RWPE1 (cell line): ENCODE measurements at regions not wholly inside any gene's neighbourhood (a gene's known extent, or its start where the extent isn't known, plus 50 kb on each side); places are given as distances from the start of the nearest gene placed in this dataset.
A peak's percentile ranks its signal among the peaks of the same experiment; 100 is the strongest.

ENCODE experiments used
- CTCF ChIA-PET: fragments of 350-600 bp; sonication (Branson Sonifier 250); formaldehyde crosslinking; extraction: SDS; loops from one replicate; lab custom pipeline; 2021; lab: Yijun Ruan, JAX
- POLR2A ChIA-PET: fragments of 400-600 bp; formaldehyde crosslinking; extraction: SDS; loops from one replicate; lab custom pipeline; 2020; ENCODE audit warnings: antibody characterized with exemption; ENCODE audit not compliant: low non-redundant PET; lab: Yijun Ruan, JAX
- DNase-seq: peaks from one replicate; pipeline ENCODE4 v3.0.0; 2012; ENCODE audit warnings: low spot score
- H3K27ac ChIP-seq: fragments of 450-650 bp; 2 replicates; pipeline ENCODE4 v1.5.1; 2017
- TF ChIP-seq, protein P1 (sequence below): fragments of 450-650 bp; conservative IDR thresholded peaks from 2 replicates; pipeline ENCODE4 v1.5.1; 2017; ENCODE audit warnings: low read depth, mild to moderate bottlenecking

- DNase-seq: no peak
- TF ChIP-seq, protein P1, sequence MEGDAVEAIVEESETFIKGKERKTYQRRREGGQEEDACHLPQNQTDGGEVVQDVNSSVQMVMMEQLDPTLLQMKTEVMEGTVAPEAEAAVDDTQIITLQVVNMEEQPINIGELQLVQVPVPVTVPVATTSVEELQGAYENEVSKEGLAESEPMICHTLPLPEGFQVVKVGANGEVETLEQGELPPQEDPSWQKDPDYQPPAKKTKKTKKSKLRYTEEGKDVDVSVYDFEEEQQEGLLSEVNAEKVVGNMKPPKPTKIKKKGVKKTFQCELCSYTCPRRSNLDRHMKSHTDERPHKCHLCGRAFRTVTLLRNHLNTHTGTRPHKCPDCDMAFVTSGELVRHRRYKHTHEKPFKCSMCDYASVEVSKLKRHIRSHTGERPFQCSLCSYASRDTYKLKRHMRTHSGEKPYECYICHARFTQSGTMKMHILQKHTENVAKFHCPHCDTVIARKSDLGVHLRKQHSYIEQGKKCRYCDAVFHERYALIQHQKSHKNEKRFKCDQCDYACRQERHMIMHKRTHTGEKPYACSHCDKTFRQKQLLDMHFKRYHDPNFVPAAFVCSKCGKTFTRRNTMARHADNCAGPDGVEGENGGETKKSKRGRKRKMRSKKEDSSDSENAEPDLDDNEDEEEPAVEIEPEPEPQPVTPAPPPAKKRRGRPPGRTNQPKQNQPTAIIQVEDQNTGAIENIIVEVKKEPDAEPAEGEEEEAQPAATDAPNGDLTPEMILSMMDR: no peak
- H3K27ac ChIP-seq: no peak overlapping the region
- ChIA-PET POLR2A (no interaction called here), CTCF (no interaction called here)
These were observed 80.3 kb upstream of the CAMK1G start for GRCh38 chr1:209503196-209503595.

DNA sequence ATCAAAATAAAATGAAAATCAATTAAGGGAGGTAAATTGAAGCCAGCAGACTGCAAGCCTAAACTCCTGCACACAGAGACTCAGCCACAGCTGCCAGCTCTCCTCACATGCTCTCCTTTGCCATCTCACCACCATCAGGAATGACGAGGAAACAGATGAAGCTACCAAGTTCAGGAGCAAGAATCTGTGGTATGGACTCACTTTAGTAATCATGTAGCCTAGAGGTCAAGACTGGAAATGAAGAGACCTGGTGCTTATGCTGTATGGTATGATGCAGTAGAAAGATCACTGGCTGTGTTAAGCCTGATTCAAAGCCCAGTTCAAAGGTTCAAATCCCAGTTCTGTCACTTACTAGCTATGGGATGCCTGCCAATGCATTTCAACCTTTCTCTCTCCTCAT is 78.9 kb upstream of the CAMK1G start:
- CTCF ChIA-PET: interaction anchor here (1.4 kb wide), 1 partner anchor 15 kb away, joined by 5 read pairs; no protein-coding TSS in a partner anchor
- POLR2A ChIA-PET: no interaction called here
- TF ChIP-seq, protein P1: no peak

DNA sequence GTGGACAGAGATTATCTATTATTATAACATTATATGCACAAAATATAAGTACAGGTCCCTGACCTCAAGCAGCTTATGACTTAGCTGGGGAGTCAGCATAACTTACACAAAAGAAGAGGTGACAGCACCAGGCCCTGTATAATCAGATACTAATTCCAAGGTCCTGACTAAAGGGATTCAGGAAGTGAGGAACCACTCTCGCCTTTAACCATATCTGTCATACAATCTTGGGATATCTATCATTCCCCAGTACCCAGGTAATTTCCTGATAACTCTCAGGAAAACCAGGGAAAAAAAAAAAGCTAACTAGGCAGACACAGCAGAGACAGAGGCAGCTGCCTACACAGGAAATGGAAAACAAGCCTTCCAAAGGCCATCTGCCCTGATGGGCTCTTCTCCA is 78.5 kb upstream of the CAMK1G start:
- H3K27ac ChIP-seq: no peak overlapping the region
- DNase-seq: peak; percentile 64
- ChIA-PET POLR2A (no interaction called here), CTCF (interaction anchor here (0.6 to 1.4 kb wide), 2 partner anchors 15 to 70 kb away, joined by 3 to 5 read pairs; no protein-coding TSS in a partner anchor)
- TF ChIP-seq, protein P1: no peak

More for the DNA sequence above, 78.9 kb upstream of the CAMK1G start:
- DNase-seq: no peak
- H3K27ac ChIP-seq: no peak overlapping the region

DNA sequence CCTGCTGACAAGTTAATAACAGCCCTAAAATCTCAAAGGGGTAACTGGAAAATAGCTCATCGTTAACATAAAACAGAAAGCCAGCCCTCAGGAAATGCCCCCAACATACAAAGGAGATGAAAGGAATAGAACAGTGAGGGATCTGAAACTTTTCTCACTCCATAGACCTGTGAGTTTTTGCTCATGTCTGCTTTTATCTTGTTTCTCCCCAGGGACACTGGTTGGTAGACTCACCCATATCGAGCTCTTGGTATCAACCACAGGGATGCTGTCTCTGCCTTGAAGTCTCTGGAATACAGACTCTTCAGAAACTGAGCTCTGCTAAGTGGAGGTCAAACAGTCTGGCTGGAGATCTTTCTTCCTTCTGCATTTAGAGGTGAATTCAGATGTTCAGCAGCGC is 77.4 kb upstream of the CAMK1G start:
- POLR2A ChIA-PET: no interaction called here
- no peak overlapping the region for H3K27ac ChIP-seq
- TF ChIP-seq, protein P1: no peak
- no peak for DNase-seq
- CTCF ChIA-PET: interaction anchor here (0.7 to 1.4 kb wide), 2 partner anchors 16 to 129 kb away, joined by 4 to 5 read pairs; no protein-coding TSS in a partner anchor

DNA sequence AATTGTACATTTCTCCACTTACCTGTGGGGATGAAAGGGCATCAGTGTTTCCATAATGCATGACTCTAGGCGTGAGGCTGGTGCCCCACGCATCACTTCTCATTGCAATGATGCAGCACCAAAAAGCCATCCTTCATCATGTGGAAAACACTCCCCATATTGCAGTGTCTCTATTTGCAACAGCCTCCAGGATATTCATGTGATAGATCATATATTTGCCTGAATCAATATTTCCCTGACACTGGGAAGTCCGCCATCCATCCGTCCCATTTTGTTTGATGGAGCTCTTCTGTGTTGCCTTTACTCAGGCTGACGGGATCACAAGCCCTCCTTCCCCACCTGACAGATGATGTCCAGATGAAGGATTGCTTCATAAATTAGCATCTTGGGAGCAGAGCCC is 74.5 kb upstream of the CAMK1G start:
- ChIA-PET CTCF (interaction anchor here (0.6 kb wide), 1 partner anchor 115 kb away, joined by 3 read pairs; no protein-coding TSS in a partner anchor), POLR2A (no interaction called here)
- TF ChIP-seq, protein P1: no peak

DNA sequence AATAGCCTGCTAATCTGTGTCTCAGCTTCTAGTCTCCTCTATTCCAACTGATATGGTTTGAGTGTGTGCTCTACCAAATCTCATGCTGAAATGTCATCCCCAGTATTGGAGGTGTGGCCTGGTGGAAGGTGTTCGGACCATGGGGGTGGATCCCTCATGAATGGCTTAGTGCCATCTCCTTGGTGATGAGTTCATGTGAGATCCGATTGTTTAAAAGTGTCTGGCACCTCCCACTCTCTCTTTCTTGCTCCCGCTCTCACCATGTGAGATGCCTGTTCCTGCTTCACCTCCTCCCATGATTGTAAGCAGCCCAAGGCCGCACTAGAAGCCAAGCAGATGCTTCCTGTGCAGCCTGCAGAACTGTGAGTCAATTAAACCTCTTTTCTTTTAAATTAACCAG is 73.5 kb upstream of the CAMK1G start:
- H3K27ac ChIP-seq: no peak overlapping the region
- ChIA-PET CTCF (no interaction called here), POLR2A (no interaction called here)
- no peak for DNase-seq
- TF ChIP-seq, protein P1: no peak

More for the DNA sequence above, 74.5 kb upstream of the CAMK1G start:
- H3K27ac ChIP-seq: no peak overlapping the region
- DNase-seq: no peak
